GM21423 (cell line): ENCODE measurements at regions not wholly inside any gene's neighbourhood (a gene's known extent, or its start where the extent isn't known, plus 50 kb on each side); places are given as distances from the start of the nearest gene placed in this dataset.

Experiments
- ATAC-seq: cut with Tn5 transposase; IDR thresholded peaks from one replicate; pipeline ENCODE4 v1.9.1; 2021; ENCODE audit warnings: mild to moderate bottlenecking, moderate library complexity; ENCODE audit not compliant: unreplicated experiment

DNA sequence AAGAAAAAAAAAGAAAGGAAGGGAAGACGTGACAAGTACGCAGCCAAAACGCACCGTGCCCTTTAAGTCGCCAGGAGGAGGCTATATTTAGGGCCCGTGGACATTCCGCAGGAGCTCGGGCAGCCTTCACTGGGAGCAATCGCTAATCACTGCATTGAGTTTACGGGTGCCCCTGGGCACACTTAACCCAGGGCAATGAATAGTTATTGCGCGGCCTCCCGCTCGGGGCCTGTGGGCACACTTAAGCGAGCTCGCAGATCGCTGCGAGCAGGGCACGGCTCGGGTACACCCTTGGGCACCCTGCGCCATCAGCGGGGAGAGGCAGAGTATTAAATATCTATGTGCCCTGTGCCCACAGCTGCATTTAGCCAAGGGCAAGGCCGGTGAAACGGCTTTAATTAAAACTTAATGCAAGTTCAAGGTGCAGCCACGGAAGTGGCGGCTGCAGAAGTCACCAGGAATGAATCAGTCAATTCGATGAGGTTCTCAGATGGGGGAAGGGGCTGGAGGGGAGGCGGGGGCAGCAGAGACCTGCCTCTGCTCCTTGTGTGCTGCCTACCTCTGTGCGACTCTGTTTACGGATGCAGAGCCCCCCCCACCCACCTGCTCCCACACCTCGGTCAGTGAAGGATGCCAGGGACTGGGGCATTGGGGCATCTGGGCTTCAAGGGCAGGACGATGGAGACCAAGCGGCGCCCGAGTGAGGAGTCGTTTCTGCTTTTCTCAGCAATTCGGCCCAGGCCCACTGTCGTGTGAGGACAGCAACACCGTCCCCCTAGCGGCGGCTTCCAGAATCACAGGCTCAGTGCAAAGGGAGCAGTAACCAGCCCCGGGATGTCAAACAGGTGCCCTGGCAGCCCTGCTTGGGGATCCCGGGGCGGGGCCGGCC, 51.8 kb upstream of the TARDBP start:
- ATAC-seq: no peak

GRCh38 chr1:10961300-10961833, 51.1 kb upstream of the TARDBP start:
- ATAC-seq: no peak

DNA sequence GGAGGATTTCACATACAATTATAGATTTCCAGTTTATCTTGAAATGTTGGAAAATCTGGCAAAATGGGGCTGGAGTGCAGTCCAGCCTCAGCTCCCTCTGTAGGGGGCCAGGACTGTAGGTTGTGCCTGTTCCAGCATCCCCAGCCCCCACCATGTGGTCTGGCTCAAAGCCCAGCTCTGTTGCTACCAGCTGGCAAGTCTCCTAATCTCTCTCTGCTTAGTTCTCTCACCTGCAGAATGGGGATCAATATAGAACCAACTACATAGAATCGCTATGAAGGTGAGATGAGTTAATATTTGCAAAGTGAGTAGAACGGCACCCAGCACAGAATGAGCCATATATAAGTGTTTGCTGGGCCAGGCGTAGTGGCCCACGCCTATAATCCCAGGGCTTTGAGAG, 50.0 kb upstream of the TARDBP start:
- no peak for ATAC-seq
